ENCODE measurements at regions not wholly inside any gene's neighbourhood (a gene's known extent, or its start where the extent isn't known, plus 50 kb on each side); places are given as distances from the start of the nearest gene placed in this dataset.
"Not testable (repeated sequence)": the region's sequence is repeated elsewhere in the genome, so short reads cannot be mapped to it uniquely, and the experiment has no call there.

- ATAC-seq (replicated peaks in 1 of 2) (no peak), DNase-seq (no peak)
- H3K27me3 Mint-ChIP-seq (ENCODE audit: low read depth), result no peaks in the 10 kb centered on the region
- H3K36me3 Mint-ChIP-seq (ENCODE audit: insufficient read depth in 2 of 2), result no peaks in the 10 kb centered on the region
- no peaks in the 10 kb centered on the region for H3K9me3 Mint-ChIP-seq
- no peaks in the 10 kb centered on the region for H3K4me1 Mint-ChIP-seq (ENCODE audit: low read depth)
- H3K4me3 Mint-ChIP-seq, result no peak overlapping the region
- no peak overlapping the region for H3K27ac Mint-ChIP-seq
Observed at GRCh38 chr5:37950436-37950835, 110.6 kb upstream of the GDNF start.

GRCh38 chr5:37945446-37945845 lies 105.6 kb upstream of the GDNF start:
- Mint-ChIP-seq H3K27me3 (ENCODE audit: low read depth) (no peaks in the 10 kb centered on the region), H3K4me3 (no peak overlapping the region), H3K36me3 (ENCODE audit: insufficient read depth in 2 of 2) (no peaks in the 10 kb centered on the region), H3K27ac (no peak overlapping the region), H3K4me1 (ENCODE audit: low read depth) (no peaks in the 10 kb centered on the region), H3K9me3 (no peaks in the 10 kb centered on the region)
- no peak for ATAC-seq (replicated peaks in 1 of 2)
- DNase-seq, result no peak

- ATAC-seq (replicated peaks in 1 of 2); H3K9me3 Mint-ChIP-seq; H3K4me1 Mint-ChIP-seq (ENCODE audit: low read depth); H3K4me3 Mint-ChIP-seq; H3K27ac Mint-ChIP-seq; H3K27me3 Mint-ChIP-seq (ENCODE audit: low read depth); DNase-seq; H3K36me3 Mint-ChIP-seq (ENCODE audit: insufficient read depth in 2 of 2): not testable (repeated sequence)
Observed at GRCh38 chr5:37943136-37943535, 103.3 kb upstream of the GDNF start.

GRCh38 chr5:37940931-37941623 lies 101.2 kb upstream of the GDNF start:
- Mint-ChIP-seq H3K4me1 (ENCODE audit: low read depth) (no peaks in the 10 kb centered on the region), H3K27ac (no peak overlapping the region), H3K27me3 (ENCODE audit: low read depth) (no peaks in the 10 kb centered on the region), H3K9me3 (peaks cover 3 to 7% of the 10 kb centered on the region in 2 donors), H3K36me3 (ENCODE audit: insufficient read depth in 2 of 2) (no peaks in the 10 kb centered on the region), H3K4me3 (no peak overlapping the region)
- DNase-seq (no peak), ATAC-seq (replicated peaks in 1 of 2) (no peak)

- DNase-seq (no peak), ATAC-seq (replicated peaks in 1 of 2) (no peak)
- H3K27ac Mint-ChIP-seq, result no peak overlapping the region
- no peak overlapping the region for H3K4me3 Mint-ChIP-seq
- peaks cover 3 to 8% of the 10 kb centered on the region in 2 donors for H3K9me3 Mint-ChIP-seq
- no peaks in the 10 kb centered on the region for H3K36me3 Mint-ChIP-seq (ENCODE audit: insufficient read depth in 2 of 2)
- no peaks in the 10 kb centered on the region for H3K27me3 Mint-ChIP-seq (ENCODE audit: low read depth)
- H3K4me1 Mint-ChIP-seq (ENCODE audit: low read depth), result no peaks in the 10 kb centered on the region
Observed at GRCh38 chr5:37938861-37939260, 99.0 kb upstream of the GDNF start.

DNA sequence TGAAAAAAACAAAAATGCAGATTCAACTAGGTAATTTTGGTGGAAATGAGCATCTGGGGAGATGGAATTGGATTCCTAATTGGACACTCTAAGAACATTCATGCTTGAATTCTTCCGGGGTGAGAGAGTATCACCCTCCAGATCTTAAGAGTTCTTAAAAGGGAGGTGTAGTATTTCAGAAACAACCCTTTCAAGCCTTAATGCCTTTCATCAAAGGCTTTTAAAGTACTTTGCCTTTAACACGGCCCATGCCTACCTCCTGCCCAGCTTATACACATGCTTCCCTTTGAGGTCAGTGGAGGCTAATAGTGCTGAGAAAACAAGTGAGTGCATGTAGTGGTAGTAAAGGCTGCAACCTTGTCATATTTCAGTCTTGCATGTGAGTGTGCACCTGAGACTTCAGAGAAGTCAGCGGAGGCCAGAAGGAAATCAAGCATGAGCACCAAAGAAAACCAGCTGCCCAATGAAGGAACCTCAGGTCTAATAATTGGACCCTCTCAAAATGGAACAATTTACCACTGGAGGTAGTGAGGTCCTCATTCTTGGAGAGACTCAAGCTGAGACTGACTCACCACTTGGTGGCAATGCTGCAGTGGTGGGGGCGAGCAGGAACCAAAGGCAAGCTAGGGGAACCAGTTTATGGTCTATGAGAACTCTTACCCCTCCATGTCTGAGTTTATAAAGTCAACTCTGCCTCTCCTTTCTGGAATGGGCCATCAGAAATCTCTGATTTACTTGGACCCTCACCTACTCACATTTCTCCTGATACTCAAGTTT lies 98.4 kb upstream of the GDNF start:
- DNase-seq (no peak), ATAC-seq (replicated peaks in 1 of 2) (no peak)
- Mint-ChIP-seq H3K9me3 (peaks cover 3 to 8% of the 10 kb centered on the region in 2 donors), H3K36me3 (ENCODE audit: insufficient read depth in 2 of 2) (no peaks in the 10 kb centered on the region), H3K27me3 (ENCODE audit: low read depth) (no peaks in the 10 kb centered on the region), H3K4me1 (ENCODE audit: low read depth) (no peaks in the 10 kb centered on the region), H3K4me3 (no peak overlapping the region), H3K27ac (no peak overlapping the region)

DNA sequence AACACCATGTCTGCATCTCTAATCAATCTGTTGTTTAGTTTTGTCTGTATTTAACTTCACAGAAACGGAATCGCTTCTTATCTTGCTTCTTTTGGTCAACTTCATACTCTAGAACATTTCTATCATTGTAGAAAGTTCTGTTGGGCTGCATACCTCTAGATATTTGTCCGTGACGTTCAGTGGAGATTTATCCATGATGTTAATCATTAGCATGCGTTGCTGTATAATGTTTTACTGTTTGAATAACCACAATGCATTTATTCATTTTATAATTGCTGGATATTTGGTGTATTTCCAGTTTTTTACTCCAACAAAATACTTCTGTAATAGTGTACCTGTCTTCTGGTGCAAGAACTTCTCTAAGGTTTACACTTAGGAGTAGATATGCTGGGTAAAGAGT lies 96.2 kb upstream of the GDNF start:
- peaks cover 6% of the 10 kb centered on the region for H3K27me3 Mint-ChIP-seq (ENCODE audit: low read depth)
- no peak for ATAC-seq (replicated peaks in 1 of 2)
- peaks cover 5 to 9% of the 10 kb centered on the region in 2 donors for H3K9me3 Mint-ChIP-seq
- no peaks in the 10 kb centered on the region for H3K36me3 Mint-ChIP-seq (ENCODE audit: insufficient read depth in 2 of 2)
- no peaks in the 10 kb centered on the region for H3K4me1 Mint-ChIP-seq (ENCODE audit: low read depth)
- H3K4me3 Mint-ChIP-seq, result no peak overlapping the region
- H3K27ac Mint-ChIP-seq, result no peak overlapping the region
- DNase-seq, result no peak

DNA sequence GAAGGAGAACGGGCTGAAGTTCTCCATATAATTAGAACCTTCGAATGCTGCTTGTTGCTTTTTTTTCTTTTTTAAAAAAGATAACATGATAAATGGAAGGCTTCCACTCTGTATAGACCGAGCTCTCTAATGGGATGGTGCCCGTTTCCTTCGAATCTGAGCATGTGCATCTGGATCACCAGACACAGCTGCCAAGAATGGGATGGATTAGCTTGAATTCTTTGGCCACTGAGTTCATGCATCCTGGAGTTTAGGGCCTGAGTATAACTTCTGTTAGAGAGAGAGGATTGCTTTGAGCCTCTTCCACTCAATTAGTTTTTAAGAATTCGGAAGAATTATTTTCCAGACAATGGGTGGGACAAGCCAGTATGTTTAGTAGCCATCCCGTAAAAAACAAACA lies 93.7 kb upstream of the GDNF start:
- ATAC-seq (replicated peaks in 1 of 2) (no peak), DNase-seq (no peak)
- Mint-ChIP-seq H3K9me3 (peaks cover 2 to 11% of the 10 kb centered on the region in 2 donors), H3K4me3 (no peak overlapping the region), H3K4me1 (ENCODE audit: low read depth) (no peaks in the 10 kb centered on the region), H3K36me3 (ENCODE audit: insufficient read depth in 2 of 2) (no peaks in the 10 kb centered on the region), H3K27me3 (ENCODE audit: low read depth) (peaks cover 6% of the 10 kb centered on the region), H3K27ac (no peak overlapping the region)

- no peak overlapping the region for H3K27ac Mint-ChIP-seq
- peaks cover 2 to 9% of the 10 kb centered on the region in 2 donors for H3K9me3 Mint-ChIP-seq
- no peaks in the 10 kb centered on the region for H3K4me1 Mint-ChIP-seq (ENCODE audit: low read depth)
- ATAC-seq (replicated peaks in 1 of 2) (no peak), DNase-seq (no peak)
- no peaks in the 10 kb centered on the region for H3K36me3 Mint-ChIP-seq (ENCODE audit: insufficient read depth in 2 of 2)
- no peak overlapping the region for H3K4me3 Mint-ChIP-seq
- H3K27me3 Mint-ChIP-seq (ENCODE audit: low read depth), result peaks cover 6% of the 10 kb centered on the region
Observed at GRCh38 chr5:37932450-37932849, 92.6 kb upstream of the GDNF start.

DNA sequence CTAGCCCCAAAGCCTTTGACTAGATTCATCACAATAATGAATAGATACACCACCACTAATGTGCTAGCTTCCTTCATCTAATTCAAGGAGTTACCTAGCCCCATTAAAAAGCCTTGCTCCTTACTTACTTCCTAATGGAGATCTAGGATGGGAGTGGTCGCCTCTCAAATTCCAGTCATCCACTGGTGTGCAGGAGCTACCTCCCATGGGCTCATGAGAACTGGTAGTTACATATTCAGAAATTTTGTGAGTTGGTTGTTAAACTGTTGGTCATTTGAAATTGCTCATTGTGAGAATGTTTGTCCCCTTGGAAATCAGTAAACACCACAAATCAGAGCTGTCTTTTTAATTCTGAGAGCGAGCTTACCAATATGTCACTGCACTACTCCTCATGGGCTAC lies 91.7 kb upstream of the GDNF start:
- H3K4me1 Mint-ChIP-seq (ENCODE audit: low read depth), result no peaks in the 10 kb centered on the region
- peaks cover 6% of the 10 kb centered on the region for H3K27me3 Mint-ChIP-seq (ENCODE audit: low read depth)
- ATAC-seq (replicated peaks in 1 of 2) (no peak), DNase-seq (no peak)
- H3K4me3 Mint-ChIP-seq, result no peak overlapping the region
- peaks cover 2 to 9% of the 10 kb centered on the region in 2 donors for H3K9me3 Mint-ChIP-seq
- H3K36me3 Mint-ChIP-seq (ENCODE audit: insufficient read depth in 2 of 2), result no peaks in the 10 kb centered on the region
- no peak overlapping the region for H3K27ac Mint-ChIP-seq

DNA sequence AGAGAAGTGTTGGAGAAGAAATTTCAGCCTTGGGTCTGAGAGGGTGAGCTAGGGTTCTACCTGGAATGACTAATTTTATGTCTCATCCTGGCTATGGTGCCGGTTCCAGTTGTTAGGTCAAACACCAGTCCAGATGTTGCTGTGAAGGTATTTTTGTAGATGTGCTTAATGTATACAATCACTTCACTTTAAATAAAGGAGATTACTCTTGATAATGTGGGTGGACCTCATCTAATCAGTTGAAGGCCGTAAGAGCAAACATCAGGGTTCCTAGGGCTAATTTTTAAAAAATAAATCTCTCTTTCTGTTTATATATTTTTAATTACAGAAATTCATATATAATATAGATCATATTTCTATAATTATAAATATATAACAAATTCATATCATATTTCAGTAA lies 90.5 kb upstream of the GDNF start:
- Mint-ChIP-seq H3K4me3 (no peak overlapping the region), H3K36me3 (ENCODE audit: insufficient read depth in 2 of 2) (no peaks in the 10 kb centered on the region)

DNA sequence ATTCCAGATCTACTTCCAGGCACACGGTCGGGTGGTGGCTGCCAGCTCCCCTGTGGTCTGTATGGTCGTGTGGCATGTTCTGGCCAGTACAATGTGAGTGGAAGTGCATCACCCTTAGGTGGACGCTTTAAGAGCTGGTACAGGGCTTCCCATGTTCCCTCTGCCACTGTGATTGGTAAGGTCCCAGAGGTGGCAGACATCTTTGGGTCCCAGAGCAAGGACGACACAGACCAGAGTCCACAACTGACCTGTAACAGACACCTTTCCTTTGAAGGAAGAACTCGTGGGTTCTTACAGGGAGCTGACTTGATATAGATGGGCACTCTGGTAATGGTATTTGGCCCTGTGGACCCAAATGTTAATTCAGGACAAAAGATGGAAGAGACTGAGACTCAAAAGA lies 90.0 kb upstream of the GDNF start:
- Mint-ChIP-seq H3K4me1 (ENCODE audit: low read depth) (no peaks in the 10 kb centered on the region), H3K36me3 (ENCODE audit: insufficient read depth in 2 of 2) (no peaks in the 10 kb centered on the region), H3K27ac (no peak overlapping the region), H3K27me3 (ENCODE audit: low read depth) (peaks cover 6% of the 10 kb centered on the region), H3K9me3 (peaks cover 2 to 4% of the 10 kb centered on the region in 2 donors), H3K4me3 (no peak overlapping the region)
- ATAC-seq (replicated peaks in 1 of 2) (no peak), DNase-seq (no peak)

More for the DNA sequence above, 90.5 kb upstream of the GDNF start:
- no peak overlapping the region for H3K27ac Mint-ChIP-seq
- no peak for ATAC-seq (replicated peaks in 1 of 2)
- no peak for DNase-seq
- peaks cover 2 to 4% of the 10 kb centered on the region in 2 donors for H3K9me3 Mint-ChIP-seq
- H3K27me3 Mint-ChIP-seq (ENCODE audit: low read depth), result peaks cover 6% of the 10 kb centered on the region
- H3K4me1 Mint-ChIP-seq (ENCODE audit: low read depth), result no peaks in the 10 kb centered on the region

- H3K4me1 Mint-ChIP-seq (ENCODE audit: low read depth); H3K36me3 Mint-ChIP-seq (ENCODE audit: insufficient read depth in 2 of 2); ATAC-seq (replicated peaks in 1 of 2); H3K9me3 Mint-ChIP-seq; DNase-seq; H3K4me3 Mint-ChIP-seq; H3K27ac Mint-ChIP-seq: not testable (repeated sequence)
- H3K27me3 Mint-ChIP-seq (ENCODE audit: low read depth), result peaks cover 13% of the 10 kb centered on the region
Observed at GRCh38 chr5:37927753-37928152, 87.9 kb upstream of the GDNF start.

DNA sequence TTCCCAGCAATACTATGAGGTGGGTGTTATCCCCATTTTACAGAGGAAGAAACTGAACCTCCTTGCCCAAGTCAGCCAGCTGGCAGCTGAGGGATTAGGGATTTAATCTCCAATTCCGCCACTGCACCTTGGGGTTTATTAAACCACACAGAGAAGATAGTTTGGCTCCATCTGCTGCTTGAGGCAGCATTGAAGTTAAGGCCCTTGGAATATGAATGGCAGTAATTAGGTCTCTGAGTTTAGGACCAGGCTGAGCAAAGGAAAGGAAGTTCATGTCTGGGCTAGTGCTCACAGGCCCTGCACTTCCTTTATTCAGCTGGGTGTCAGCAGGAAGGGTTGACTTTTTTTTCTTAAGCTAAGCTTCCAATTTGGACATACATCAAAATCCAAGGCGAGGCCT lies 86.9 kb upstream of the GDNF start:
- Mint-ChIP-seq H3K36me3 (ENCODE audit: insufficient read depth in 2 of 2) (no peaks in the 10 kb centered on the region), H3K27ac (no peak overlapping the region), H3K4me1 (ENCODE audit: low read depth) (no peaks in the 10 kb centered on the region), H3K27me3 (ENCODE audit: low read depth) (peaks cover 7% of the 10 kb centered on the region), H3K4me3 (no peak overlapping the region), H3K9me3 (peaks cover 2 to 8% of the 10 kb centered on the region in 2 donors)
- ATAC-seq (replicated peaks in 1 of 2) (no peak), DNase-seq (no peak)
